Hematopoietic multipotent progenitor cell treated with erythropoietin and hydrocortisone succinate and interleukin-3 and kit ligand, for 15 days (in vitro differentiated cells): ENCODE measurements at regions not wholly inside any gene's neighbourhood (a gene's known extent, or its start where the extent isn't known, plus 50 kb on each side); places are given as distances from the start of the nearest gene placed in this dataset.

Source experiments
- DNase-seq: peaks from one replicate; pipeline ENCODE4 v3.0.0-alpha.2; 2015; ENCODE audit warnings: low spot score

DNA sequence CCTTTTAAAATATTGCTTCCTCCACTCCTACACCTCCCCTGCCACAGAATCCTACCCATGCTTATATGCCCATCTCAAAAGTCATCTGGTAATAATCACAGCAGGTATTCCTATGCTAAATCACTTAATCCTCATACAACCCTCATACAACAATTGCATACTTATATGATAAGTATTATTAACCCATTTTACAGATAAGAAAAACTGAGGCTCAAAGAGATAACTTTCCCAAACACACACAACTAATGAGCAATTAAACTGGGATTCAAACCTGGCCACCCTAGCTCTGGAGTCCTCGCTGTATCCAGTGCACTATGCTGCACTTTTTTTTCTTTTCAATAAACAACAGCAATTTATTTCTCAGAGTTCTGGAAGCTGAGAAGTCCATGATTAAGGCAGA, 99.8 kb upstream of the TSPAN5 start:
- no peak for DNase-seq

GRCh38 chr4:98754736-98755135, 96.3 kb upstream of the TSPAN5 start:
- DNase-seq, result no peak

GRCh38 chr4:98749206-98749605, 90.8 kb upstream of the TSPAN5 start:
- no peak for DNase-seq

- no peak for DNase-seq
These were observed 90.2 kb upstream of the TSPAN5 start for GRCh38 chr4:98748609-98749008.

DNA sequence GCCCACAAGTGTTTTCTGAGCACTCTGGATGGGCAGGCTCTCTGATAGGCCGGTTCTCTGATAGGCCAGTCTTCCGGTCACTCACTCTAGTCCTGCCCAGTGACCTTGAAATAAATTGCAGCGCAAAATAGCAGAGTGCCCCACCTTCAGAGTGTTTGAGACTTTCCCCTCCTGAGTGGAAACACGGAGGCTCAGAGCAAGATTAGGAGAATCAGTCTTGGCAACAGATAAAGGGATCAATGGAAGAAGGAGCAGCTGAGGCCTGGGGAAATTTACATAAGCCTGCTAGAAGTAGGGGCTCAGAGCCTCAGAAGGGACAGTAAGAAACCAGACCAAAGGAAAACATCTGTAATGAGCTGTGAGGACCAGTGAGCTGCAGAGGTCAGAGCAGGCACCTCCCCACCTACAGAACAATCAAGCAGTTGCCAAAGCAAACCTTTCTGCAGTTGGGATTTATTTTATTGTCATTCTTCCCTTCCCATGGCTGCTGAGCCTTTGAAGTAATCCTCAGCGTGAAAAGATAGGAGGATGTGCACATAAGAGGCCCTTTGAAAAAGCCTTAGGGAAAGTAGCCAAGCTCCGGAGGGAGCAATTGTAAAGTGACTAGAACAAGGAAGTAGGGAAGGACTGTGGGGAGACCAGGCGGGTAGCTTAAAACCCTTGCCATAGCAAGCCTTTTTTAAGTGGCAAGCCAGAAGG, 89.1 kb upstream of the TSPAN5 start:
- no peak for DNase-seq

- DNase-seq, result no peak
These were observed 88.5 kb upstream of the TSPAN5 start for GRCh38 chr4:98746936-98747335.

DNA sequence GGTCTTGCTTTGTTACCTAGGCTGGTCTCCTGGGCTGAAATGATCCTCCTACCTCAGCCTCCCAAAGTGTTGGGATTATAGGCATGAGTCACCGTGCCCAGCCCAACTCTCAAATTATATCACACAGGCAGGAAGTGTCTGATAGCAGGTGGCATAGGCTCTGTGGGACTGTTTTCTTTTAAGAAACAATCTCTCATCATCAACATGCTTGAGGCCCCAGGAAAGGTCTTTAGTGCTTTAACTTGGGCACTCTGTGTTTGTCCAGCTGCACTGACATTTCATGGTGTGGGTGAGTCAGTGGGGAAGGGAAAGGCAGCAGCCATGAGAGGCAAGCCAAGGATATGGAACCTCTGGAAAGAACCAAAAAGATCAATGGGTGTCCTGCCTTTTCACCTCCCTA, 88.1 kb upstream of the TSPAN5 start:
- no peak for DNase-seq

GRCh38 chr4:98745366-98745765, 87.0 kb upstream of the TSPAN5 start:
- peak; percentile 52 for DNase-seq

DNA sequence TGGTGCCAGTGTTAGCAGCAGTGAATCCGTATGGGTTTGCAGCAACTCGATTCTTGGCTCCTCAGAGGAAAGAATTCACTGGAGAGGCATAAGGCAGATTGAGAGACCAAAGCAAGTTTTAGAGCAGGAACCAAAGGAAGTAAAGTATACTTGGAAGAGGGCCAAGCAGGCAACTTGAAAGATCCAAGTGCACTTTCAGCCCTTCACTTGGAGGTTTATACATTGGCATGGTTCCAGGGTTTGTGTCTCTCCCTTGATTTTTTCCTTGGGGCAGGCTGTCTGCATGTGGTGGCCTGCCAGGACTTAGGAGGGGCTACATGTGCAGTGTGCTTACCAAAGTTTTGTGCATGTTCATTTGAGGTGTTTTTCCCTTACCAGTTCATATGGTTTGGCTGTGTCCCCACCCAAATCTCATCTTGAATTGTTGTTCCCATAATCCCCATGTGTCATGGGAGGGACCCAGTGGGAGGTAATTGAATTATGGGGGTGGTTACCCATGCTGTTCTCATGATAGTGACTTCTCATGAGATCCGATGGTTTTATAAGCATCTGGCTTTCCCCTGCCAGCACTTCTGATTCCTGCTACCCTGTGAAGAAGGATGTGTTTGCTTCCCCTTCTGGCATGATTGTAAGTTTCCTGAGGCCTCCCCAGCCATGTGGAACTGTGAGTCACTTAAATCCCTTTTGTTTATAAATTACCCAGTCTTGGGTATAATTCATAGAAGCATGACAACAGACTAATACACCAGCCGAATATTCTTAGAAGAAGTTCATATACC, 86.2 kb upstream of the TSPAN5 start:
- no peak for DNase-seq

DNA sequence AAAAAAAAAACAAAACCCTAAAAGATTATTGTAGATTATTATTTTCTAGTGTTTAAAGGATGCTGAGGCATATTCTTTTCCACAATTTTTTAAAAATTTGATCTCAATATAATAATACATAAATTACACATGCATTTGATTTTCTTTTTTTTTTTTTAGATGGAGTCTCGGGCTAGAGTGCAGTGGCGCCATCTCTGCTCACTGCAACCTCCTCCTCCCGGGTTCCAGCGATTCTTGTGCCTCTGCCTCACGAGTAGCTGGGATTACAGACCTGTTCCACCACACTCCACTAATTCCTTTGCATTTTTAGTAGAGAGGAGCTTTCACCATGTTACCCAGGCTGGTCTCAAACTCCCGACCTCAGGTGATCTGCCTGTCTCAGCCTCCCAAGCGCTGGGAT, 83.5 kb upstream of the TSPAN5 start:
- no peak for DNase-seq

DNA sequence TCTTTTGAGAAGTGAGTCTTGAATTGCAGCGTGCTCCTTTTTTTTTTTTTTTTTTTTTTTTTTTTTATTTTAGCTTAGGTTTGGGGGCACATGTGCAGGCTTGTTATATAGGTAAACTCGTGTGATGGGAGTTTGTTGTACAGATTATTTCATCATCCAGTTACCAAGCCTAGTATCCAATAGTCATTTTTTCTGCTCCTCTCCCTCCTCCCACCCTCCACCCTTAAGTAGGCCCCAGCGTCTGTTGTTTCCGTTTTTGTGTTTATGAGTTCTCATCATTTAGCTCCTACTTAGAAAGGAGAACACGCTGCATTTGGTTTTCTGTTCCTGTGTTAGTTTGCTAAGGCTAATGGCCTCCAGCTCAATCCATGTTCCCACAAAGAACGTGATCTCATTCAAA, 81.3 kb upstream of the TSPAN5 start:
- DNase-seq, result no peak

DNA sequence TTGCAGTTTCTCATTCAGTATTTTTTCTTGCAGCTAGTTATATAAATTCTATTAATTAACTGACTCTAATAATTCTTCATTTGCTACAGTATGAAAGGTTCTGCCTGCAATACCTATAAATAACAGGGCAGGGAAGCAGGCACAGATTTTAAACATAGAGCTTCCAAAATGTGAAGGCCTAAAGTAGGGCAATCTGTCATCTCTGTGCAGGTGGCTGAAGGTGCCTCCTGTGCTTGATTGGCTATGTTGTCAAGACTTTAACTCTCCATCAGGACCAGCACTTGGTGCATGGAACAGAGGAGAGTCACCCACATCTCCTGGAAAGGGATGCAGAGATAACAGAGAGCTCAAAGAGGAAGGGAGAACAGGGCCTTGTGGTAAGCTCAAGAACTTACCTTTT, 75.2 kb upstream of the TSPAN5 start:
- DNase-seq, result no peak

DNA sequence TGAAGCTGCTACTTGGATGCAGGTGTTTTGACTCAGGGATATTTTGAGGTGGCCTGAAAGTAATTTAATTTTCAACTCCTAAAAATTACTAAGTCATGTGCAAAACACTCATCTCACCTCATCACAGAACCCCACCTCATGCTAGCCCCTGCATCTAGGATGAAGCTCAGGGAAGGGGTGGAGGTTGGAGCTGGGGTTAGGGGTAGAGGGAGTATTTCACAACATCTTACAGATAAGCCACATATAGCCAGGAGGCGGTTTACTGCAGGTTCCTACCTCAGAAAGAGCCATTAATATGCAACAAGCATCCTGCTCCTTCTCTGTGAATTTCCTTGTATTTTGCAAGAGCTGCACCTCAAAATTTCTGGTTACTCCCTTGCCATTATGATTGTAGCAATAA, 70.5 kb upstream of the TSPAN5 start:
- no peak for DNase-seq

DNA sequence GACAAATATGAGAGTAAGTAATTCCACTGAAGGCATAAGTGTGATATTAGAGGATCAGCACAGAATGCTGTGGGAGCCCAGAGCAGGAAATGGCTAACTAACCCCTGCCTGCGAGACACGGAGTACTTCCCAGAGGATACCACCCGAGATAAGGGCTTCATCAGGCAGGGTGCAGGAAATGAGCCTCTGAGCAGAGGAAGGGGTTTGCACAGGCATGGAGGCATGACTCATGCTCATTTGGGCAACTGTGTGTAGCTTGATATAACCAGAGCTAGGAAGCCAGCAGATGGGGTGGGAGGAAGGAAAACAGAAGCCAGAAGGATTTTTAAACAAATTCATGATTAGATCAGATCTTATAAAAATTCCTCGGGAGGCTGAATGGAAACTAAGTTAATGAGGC, 70.0 kb upstream of the TSPAN5 start:
- DNase-seq, result no peak

DNA sequence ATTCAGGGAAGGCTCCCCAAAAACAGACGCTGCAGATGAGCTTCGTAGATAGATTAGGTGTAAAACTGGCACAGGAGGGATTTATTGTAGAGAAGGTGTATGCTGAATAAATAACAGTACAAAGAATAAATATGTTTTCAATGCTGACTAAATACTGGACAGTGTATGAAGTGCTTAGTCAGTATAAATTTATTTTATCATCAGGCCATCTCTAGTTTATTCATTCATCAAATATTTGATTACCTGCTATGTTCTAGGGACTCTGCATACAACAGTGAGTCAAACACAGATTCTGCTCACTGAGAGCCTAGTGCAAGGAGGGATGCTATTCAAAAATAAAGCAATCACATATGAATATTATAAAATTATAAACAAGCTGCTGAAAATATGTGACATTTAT, 63.6 kb upstream of the TSPAN5 start:
- no peak for DNase-seq

DNA sequence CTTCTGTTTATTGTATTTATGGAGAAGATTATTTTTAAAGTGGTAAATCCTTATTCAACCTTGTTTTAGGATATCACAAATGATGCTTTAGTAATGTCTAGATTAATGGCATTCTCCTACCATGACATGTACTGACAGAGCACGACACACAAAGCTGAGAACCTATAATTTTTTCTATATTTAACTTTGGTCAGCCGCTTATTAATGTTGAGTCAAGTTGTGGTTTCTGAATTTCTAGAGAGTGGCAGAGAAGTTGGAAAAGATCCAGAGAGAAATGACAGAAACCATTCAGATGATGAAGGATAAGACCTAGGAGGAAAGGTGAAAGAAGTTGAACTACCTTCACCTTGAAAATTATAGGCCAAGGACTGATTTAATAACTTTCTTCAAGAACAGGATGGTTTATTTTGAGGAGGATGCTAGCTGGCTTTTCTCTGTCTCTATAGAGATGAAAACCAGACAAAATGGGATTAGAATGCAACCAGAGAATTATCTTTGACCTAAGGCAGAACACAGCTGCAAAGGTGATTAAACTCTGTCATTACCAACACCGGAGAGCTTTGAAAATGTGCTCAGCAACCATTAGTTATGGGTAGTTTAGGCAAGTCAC, 62.6 kb upstream of the TSPAN5 start:
- no peak for DNase-seq

DNA sequence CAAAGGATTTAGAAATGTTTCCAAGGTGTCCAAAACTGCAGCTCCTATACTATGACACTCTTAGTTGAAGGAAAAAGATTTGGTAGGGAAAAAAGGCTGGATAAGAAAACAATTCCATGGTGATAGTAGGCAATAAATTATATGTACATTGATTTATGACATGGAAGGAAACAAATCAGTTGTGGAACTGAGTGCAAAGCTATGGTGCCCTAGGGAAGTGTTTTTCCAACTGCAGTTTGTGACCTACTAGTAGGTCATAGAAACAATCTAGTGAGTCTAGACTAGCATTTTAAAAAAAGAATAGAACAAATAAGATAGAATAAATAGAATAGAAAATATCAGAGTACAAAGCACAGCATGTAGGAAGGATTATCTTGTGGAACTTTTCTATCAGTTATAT, 58.4 kb upstream of the TSPAN5 start:
- DNase-seq, result no peak

GRCh38 chr4:98712607-98713006, 54.2 kb upstream of the TSPAN5 start:
- no peak for DNase-seq

DNA sequence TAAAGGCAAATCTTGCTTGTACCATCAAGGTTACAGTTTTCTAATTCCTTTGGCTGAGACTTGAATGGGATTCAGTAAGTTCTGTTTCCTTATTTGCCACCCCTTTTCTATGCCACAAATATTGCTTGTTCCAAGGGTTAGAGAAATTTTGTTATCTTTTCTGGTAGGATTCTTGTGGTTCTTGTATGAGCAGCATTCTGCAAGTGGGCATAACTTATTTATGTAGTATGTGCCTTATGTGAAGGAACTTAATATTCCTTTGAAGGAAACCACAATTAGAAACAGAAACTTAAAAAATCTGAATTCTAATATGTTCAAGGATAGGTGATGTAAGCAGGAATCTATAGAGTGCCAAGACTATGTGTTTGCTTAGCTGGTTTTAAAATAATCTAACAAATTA, 53.1 kb upstream of the TSPAN5 start:
- no peak for DNase-seq

GRCh38 chr4:98710831-98711230, 52.4 kb upstream of the TSPAN5 start:
- no peak for DNase-seq
